MCF 10A (cell line): ENCODE measurements at regions not wholly inside any gene's neighbourhood (a gene's known extent, or its start where the extent isn't known, plus 50 kb on each side); places are given as distances from the start of the nearest gene placed in this dataset.

Source experiments
- BruUV-seq: library from RNA; stranded (reverse); fragments of 400-500 nt; replicated peaks from 2 replicates; lab custom pipeline; 2021; lab: Mats Ljungman, UMichigan
- CTCF ChIA-PET: fragments of 300-600 bp; sonication (Branson Sonifier 250); formaldehyde crosslinking; extraction: SDS; loops from one replicate; lab custom pipeline; 2021; ENCODE audit warnings: antibody characterized with exemption, inconsistent platforms; lab: Yijun Ruan, JAX
- POLR2A ChIA-PET: fragments of 300-600, 350-650 bp; sonication (Branson Sonifier 250); formaldehyde crosslinking; extraction: SDS; loops from one replicate; lab custom pipeline; 2020; ENCODE audit warnings: antibody characterized with exemption, inconsistent platforms; lab: Yijun Ruan, JAX
- DNase-seq: peaks from one replicate; pipeline ENCODE4 v3.0.0-alpha.2; 2018; ENCODE audit not compliant: unreplicated experiment
- H3K27ac Mint-ChIP-seq: one replicate; pipeline ENCODE4 v1.8.0; 2022; ENCODE audit warnings: mild to moderate bottlenecking, low read depth, mixed read lengths; ENCODE audit not compliant: unreplicated experiment
- H3K27me3 Mint-ChIP-seq: one replicate; pipeline ENCODE4 v1.8.0; 2022; ENCODE audit warnings: mixed read lengths; ENCODE audit not compliant: insufficient read depth, unreplicated experiment
- H3K36me3 Mint-ChIP-seq: one replicate; pipeline ENCODE4 v1.8.0; 2022; ENCODE audit warnings: mild to moderate bottlenecking, moderate library complexity, mixed read lengths; ENCODE audit not compliant: insufficient read depth, unreplicated experiment
- H3K4me1 Mint-ChIP-seq: one replicate; pipeline ENCODE4 v1.8.0; 2022; ENCODE audit warnings: mixed read lengths; ENCODE audit not compliant: insufficient read depth, unreplicated experiment
- H3K4me3 Mint-ChIP-seq: one replicate; pipeline ENCODE4 v1.8.0; 2022; ENCODE audit warnings: mild to moderate bottlenecking, moderate library complexity, mixed read lengths; ENCODE audit not compliant: unreplicated experiment
- H3K9me3 Mint-ChIP-seq: one replicate; pipeline ENCODE4 v1.8.0; 2022; ENCODE audit warnings: mixed read lengths; ENCODE audit not compliant: unreplicated experiment
- CTCF ChIP-seq: fragments of 200-600 bp; IDR thresholded peaks from one replicate; pipeline ENCODE4 v1.8.0; 2022; ENCODE audit warnings: antibody characterized with exemption, mild to moderate bottlenecking; ENCODE audit not compliant: unreplicated experiment
- intact Hi-C: fragments of 100-400 bp; cut with micrococcal nuclease; formaldehyde crosslinking; loops from 2 replicates; pipeline ENCODE4 v1.14.1; 2022

GRCh38 chr13:76654263-76654662, 231.9 kb downstream of the KCTD12 start:
- Mint-ChIP-seq H3K4me1 (peaks cover 8% of the 10 kb centered on the region), H3K9me3 (peaks cover 7% of the 10 kb centered on the region), H3K4me3 (no peak overlapping the region), H3K27ac (no peak overlapping the region), H3K27me3 (no peaks in the 10 kb centered on the region), H3K36me3 (no peaks in the 10 kb centered on the region)
- no peak for TF ChIP-seq CTCF
- ChIA-PET POLR2A (interaction anchor here (0.6 kb wide), 1 partner anchor 29 kb away, joined by 3 read pairs; no protein-coding TSS in a partner anchor), CTCF (no interaction called here)
- no peak for DNase-seq
- intact Hi-C loops, result no loop called here
- no TSS peak for BruUV-seq

- no peak for TF ChIP-seq CTCF
- BruUV-seq, result no TSS peak
- Mint-ChIP-seq H3K27ac (no peak overlapping the region), H3K9me3 (peaks cover 7% of the 10 kb centered on the region), H3K27me3 (no peaks in the 10 kb centered on the region), H3K4me1 (peaks cover 11% of the 10 kb centered on the region), H3K4me3 (no peak overlapping the region), H3K36me3 (no peaks in the 10 kb centered on the region)
- POLR2A ChIA-PET, result interaction anchor here (0.6 kb wide), 1 partner anchor 9 kb away, joined by 3 read pairs; no protein-coding TSS in a partner anchor
- intact Hi-C loops, result no loop called here
- no peak for DNase-seq
- CTCF ChIA-PET, result interaction anchor here (0.7 to 0.9 kb wide), 3 partner anchors 11 to 168 kb away, joined by 3 read pairs; no protein-coding TSS in a partner anchor
Observed at GRCh38 chr13:76651286-76651685, 234.9 kb downstream of the KCTD12 start.

GRCh38 chr13:76647550-76647949, 238.7 kb downstream of the KCTD12 start:
- no TSS peak for BruUV-seq
- Mint-ChIP-seq H3K9me3 (peaks cover 7% of the 10 kb centered on the region), H3K27me3 (no peaks in the 10 kb centered on the region), H3K27ac (no peak overlapping the region), H3K4me3 (no peak overlapping the region), H3K4me1 (peaks cover 11% of the 10 kb centered on the region), H3K36me3 (no peaks in the 10 kb centered on the region)
- no peak for DNase-seq
- ChIA-PET POLR2A (no interaction called here), CTCF (interaction anchor here (0.9 to 1.1 kb wide), 2 partner anchors 8 kb away, joined by 3 read pairs; no protein-coding TSS in a partner anchor)
- TF ChIP-seq CTCF, result no peak
- intact Hi-C loops, result no loop called here

- peaks cover 11% of the 10 kb centered on the region for H3K4me1 Mint-ChIP-seq
- no peak overlapping the region for H3K4me3 Mint-ChIP-seq
- DNase-seq, result no peak
- CTCF ChIA-PET, result interaction anchor here (0.9 to 1.1 kb wide), 2 partner anchors 8 to 9 kb away, joined by 3 read pairs; no protein-coding TSS in a partner anchor
- H3K36me3 Mint-ChIP-seq, result no peaks in the 10 kb centered on the region
- intact Hi-C loops, result no loop called here
- POLR2A ChIA-PET, result no interaction called here
- no peak for TF ChIP-seq CTCF
- H3K9me3 Mint-ChIP-seq, result peaks cover 7% of the 10 kb centered on the region
- H3K27ac Mint-ChIP-seq, result no peak overlapping the region
- H3K27me3 Mint-ChIP-seq, result no peaks in the 10 kb centered on the region
- no TSS peak for BruUV-seq
Observed at GRCh38 chr13:76646946-76647345, 239.3 kb downstream of the KCTD12 start.
